ENCODE measurements at regions not wholly inside any gene's neighbourhood (a gene's known extent, or its start where the extent isn't known, plus 50 kb on each side); places are given as distances from the start of the nearest gene placed in this dataset.
A peak's percentile ranks its signal among the peaks of the same experiment; 100 is the strongest.

DNA sequence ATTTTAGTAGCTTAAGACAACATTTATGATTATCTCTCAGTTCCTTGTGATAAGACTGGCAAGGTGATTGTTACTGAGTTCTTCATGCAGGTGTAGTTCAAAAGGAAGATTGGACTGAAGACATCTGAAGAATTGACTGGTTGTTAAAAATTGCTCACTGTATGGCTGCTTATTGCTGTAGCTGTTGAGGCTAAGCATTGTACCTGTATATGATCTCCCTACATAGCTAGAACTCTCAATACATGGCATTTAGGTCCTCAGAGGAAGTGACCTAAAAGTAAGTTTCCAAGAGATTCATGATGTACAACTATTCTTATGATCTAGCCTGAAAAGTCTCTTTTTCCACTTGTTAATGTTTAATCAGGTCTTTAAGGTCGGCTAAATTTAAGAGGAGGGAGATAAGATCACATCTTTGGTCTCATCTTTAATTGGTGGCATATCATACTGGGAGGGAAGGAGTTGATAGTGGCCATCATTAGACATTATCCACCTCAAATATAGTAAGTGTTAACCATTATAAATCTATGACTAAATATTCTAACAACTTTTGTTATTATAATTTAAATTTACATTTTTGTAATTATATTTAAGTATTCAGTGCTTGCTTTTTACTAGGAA lies 401.2 kb upstream of the EPHA7 start:
- ATAC-seq: no peak
- CTCF ChIA-PET: no interaction called here
- no TSS peak for BruUV-seq (replicated peaks)
- H3K36me3 ChIP-seq (ENCODE audit: control insufficient read depth, insufficient read depth, low read length): no peaks in the 10 kb centered on the region
- intact Hi-C loops (cut with micrococcal nuclease; ENCODE audit: unreplicated experiment): no loop called here
- no peaks in the 10 kb centered on the region for H3K27me3 ChIP-seq (ENCODE audit: control insufficient read depth, insufficient read depth, low read length)
- no peak overlapping the region for H3K27ac ChIP-seq (ENCODE audit: low read length)
- no peaks in the 10 kb centered on the region for H3K9me3 ChIP-seq (ENCODE audit: control insufficient read depth, insufficient read depth, low read depth, low read length)
- TF ChIP-seq POLR2AphosphoS5 (IDR thresholded peaks at IDR 0.05; ENCODE audit: low read depth, low read length) (no peak), TCF7L2 (IDR thresholded peaks at IDR 0.05; ENCODE audit: low read depth, low read length) (no peak), SIN3A (IDR thresholded peaks at IDR 0.05; ENCODE audit: borderline replicate concordance, insufficient read depth, low read depth, low read length) (no peak)
- TF ChIP-seq, protein P1, sequence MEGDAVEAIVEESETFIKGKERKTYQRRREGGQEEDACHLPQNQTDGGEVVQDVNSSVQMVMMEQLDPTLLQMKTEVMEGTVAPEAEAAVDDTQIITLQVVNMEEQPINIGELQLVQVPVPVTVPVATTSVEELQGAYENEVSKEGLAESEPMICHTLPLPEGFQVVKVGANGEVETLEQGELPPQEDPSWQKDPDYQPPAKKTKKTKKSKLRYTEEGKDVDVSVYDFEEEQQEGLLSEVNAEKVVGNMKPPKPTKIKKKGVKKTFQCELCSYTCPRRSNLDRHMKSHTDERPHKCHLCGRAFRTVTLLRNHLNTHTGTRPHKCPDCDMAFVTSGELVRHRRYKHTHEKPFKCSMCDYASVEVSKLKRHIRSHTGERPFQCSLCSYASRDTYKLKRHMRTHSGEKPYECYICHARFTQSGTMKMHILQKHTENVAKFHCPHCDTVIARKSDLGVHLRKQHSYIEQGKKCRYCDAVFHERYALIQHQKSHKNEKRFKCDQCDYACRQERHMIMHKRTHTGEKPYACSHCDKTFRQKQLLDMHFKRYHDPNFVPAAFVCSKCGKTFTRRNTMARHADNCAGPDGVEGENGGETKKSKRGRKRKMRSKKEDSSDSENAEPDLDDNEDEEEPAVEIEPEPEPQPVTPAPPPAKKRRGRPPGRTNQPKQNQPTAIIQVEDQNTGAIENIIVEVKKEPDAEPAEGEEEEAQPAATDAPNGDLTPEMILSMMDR (IDR thresholded peaks at IDR 0.05): no peak
- TF ChIP-seq, protein P2, sequence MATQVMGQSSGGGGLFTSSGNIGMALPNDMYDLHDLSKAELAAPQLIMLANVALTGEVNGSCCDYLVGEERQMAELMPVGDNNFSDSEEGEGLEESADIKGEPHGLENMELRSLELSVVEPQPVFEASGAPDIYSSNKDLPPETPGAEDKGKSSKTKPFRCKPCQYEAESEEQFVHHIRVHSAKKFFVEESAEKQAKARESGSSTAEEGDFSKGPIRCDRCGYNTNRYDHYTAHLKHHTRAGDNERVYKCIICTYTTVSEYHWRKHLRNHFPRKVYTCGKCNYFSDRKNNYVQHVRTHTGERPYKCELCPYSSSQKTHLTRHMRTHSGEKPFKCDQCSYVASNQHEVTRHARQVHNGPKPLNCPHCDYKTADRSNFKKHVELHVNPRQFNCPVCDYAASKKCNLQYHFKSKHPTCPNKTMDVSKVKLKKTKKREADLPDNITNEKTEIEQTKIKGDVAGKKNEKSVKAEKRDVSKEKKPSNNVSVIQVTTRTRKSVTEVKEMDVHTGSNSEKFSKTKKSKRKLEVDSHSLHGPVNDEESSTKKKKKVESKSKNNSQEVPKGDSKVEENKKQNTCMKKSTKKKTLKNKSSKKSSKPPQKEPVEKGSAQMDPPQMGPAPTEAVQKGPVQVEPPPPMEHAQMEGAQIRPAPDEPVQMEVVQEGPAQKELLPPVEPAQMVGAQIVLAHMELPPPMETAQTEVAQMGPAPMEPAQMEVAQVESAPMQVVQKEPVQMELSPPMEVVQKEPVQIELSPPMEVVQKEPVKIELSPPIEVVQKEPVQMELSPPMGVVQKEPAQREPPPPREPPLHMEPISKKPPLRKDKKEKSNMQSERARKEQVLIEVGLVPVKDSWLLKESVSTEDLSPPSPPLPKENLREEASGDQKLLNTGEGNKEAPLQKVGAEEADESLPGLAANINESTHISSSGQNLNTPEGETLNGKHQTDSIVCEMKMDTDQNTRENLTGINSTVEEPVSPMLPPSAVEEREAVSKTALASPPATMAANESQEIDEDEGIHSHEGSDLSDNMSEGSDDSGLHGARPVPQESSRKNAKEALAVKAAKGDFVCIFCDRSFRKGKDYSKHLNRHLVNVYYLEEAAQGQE (IDR thresholded peaks at IDR 0.05; ENCODE audit: insufficient read depth in 1 of 2, low read depth in 2 of 2, low read length in 1 of 2): no peak
- H3K4me3 ChIP-seq (ENCODE audit: low read depth in 2 of 2, low read length in 2 of 2): no peak overlapping the region
- POLR2A ChIA-PET: no interaction called here
- DNase-seq (ENCODE audit: low read depth, low spot score): no peak
- in situ Hi-C loops (cut with HindIII; ENCODE audit: low pct_unique_long_range_greater_than_20kb, low sequenced_read_pairs): no loop called here
- peaks cover 5% of the 10 kb centered on the region for H3K4me1 ChIP-seq (ENCODE audit: control insufficient read depth, insufficient read depth, low read length)

DNA sequence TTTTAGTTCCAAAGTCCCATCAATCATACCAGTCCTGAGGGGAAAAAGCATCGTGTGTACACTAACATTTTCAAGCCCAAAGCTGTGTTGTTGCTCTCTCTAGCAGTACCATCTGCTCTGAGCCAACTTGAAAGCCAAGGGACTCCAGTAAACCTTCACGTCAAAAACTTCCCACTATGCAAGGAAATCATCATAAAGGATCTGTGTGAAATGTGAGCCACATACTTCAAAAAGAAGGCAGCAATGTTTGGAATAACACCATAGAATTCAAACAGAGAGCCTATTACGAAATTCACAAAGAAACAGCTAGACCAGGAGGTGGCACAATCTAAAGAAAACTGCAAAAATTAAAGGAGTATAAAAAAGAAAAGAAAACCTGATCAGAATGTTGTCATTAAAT lies 399.8 kb upstream of the EPHA7 start:
- no TSS peak for BruUV-seq (replicated peaks)
- H3K36me3 ChIP-seq (ENCODE audit: control insufficient read depth, insufficient read depth, low read length): no peaks in the 10 kb centered on the region

More for the DNA sequence above, 399.8 kb upstream of the EPHA7 start:
- DNase-seq (ENCODE audit: low read depth, low spot score) (no peak), ATAC-seq (no peak)
- Histone ChIP-seq H3K9me3 (ENCODE audit: control insufficient read depth, insufficient read depth, low read depth, low read length) (no peaks in the 10 kb centered on the region; the same call in 1 of the 2 replicates), H3K27me3 (ENCODE audit: control insufficient read depth, insufficient read depth, low read length) (no peaks in the 10 kb centered on the region), H3K4me3 (ENCODE audit: low read depth in 2 of 2, low read length in 2 of 2) (peak overlapping the region in 1 of 2 experiments; percentile 30; a peak in 2 of 4 replicates), H3K27ac (ENCODE audit: low read length) (peak overlapping the region; percentile 75), H3K4me1 (ENCODE audit: control insufficient read depth, insufficient read depth, low read length) (peaks cover 5% of the 10 kb centered on the region)
- POLR2A ChIA-PET: interaction anchor here (0.7 kb wide), 1 partner anchor 156 kb away, joined by 5 read pairs; no protein-coding TSS in a partner anchor
- CTCF ChIA-PET: no interaction called here
- in situ Hi-C loops (cut with HindIII; ENCODE audit: low pct_unique_long_range_greater_than_20kb, low sequenced_read_pairs): no loop called here
- TF ChIP-seq SIN3A (IDR thresholded peaks at IDR 0.05; ENCODE audit: borderline replicate concordance, insufficient read depth, low read depth, low read length): no peak
- TF ChIP-seq, protein P1 (IDR thresholded peaks at IDR 0.05): peak; percentile 5; the same call in 1 of the 2 replicates
- peak; percentile 50 for TF ChIP-seq TCF7L2 (IDR thresholded peaks at IDR 0.05; ENCODE audit: low read depth, low read length)
- intact Hi-C loops (cut with micrococcal nuclease; ENCODE audit: unreplicated experiment): no loop called here
